Ammon's horn (tissue), 1 donor: ENCODE measurements at regions not wholly inside any gene's neighbourhood (a gene's known extent, or its start where the extent isn't known, plus 50 kb on each side); places are given as distances from the start of the nearest gene placed in this dataset.
"Not testable (repeated sequence)": the region's sequence is repeated elsewhere in the genome, so short reads cannot be mapped to it uniquely, and the experiment has no call there.

Experiments
- DNase-seq: peaks from one replicate; pipeline ENCODE4 v3.0.0-alpha.2; 2016; ENCODE audit warnings: low spot score

GRCh38 chrX:2162695-2163094 lies 338.1 kb downstream of the DHRSX start:
- DNase-seq: no peak

DNA sequence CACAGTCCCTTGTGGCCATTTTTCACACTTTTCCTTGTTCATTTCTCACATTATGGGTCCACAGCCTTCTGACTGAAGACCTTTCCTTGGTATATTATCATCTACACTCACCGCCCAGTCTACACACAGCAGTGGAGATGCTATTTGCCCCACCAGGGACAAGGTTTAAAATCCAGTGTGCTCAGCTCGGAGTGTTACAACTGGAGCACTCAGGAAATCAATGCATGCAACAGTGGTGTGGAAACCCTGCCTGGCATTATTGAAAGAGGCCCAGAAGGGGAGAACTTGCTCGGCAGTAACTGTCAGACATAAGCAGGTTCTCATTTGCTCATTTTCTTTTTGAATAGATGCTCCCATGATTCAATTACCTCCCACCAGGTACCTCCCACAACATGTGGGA lies 340.9 kb downstream of the DHRSX start:
- no peak for DNase-seq

- peak; percentile 60 for DNase-seq
Measured at GRCh38 chrX:2159393-2159792, 341.4 kb downstream of the DHRSX start.

- no peak for DNase-seq
Measured at GRCh38 chrX:2150722-2151121, 350.1 kb downstream of the DHRSX start.

DNA sequence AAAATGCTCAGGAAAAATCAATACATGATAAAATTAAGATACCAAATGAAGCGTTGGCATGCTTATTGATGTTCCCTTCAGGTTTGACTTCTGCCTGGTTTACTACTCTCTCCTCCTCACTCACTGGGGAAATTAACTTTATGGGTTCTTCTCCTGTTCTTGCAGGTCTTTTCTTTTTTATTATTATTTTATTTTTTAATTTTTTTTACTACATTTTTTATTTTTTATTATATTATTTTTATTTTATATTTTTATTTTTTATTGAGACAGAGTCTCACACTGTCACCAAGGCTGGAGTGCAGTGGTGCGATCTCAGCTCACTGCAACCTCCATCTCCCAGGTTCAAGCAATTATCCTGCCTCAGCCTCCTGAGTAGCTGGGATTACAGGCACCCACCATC lies 350.8 kb downstream of the DHRSX start:
- DNase-seq: not testable (repeated sequence)

GRCh38 chrX:2149055-2149454 lies 351.7 kb downstream of the DHRSX start:
- DNase-seq: not testable (repeated sequence)

- DNase-seq: no peak
Measured at GRCh38 chrX:2147928-2148327, 352.8 kb downstream of the DHRSX start.

DNA sequence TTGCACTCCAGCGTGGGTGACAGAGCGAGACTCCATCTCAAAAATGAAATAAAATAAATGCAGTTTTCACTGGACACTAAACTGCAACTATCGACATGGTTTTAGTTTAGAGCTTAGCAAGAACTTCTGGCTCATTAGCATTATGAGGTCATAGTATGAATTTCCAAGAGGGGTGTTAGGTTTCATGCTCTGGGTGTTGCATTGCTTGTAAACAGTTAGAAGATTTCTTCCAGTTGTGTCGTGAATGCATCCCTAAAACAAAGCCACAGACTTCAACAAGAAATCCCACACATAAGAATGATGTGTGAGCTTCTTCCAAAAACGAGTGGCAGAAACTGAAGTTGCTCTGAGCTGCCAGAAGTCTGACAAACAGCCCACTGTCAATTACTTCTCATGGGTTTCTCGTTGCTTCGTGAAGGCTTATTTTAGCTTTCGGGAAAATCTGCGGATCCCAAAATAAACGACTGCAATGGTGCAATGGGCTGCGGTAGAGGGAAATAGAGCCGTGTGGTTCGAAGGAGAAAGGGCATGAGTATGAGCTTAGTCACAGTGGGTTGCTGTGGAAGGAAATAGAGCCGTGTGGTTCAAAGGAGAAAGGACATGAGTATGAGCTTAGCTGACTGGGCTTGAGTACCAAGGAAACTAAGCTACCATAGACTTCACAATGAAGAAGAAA lies 354.9 kb downstream of the DHRSX start:
- DNase-seq: no peak

DNA sequence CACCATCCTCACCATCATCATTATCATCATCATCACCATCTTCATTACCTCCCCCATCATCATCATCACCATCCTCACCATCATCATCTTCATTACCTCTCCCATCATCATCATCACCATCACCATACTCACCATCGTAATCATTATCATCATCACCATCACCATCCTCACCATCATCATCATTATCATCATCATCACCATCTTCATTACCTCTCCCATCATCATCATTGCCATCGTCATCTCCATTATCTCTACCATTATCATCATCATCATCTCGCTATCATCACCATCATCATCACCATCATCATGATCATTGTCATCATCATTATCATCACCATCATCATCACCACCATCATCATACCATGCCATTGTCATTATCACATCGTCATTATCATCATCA lies 362.9 kb downstream of the DHRSX start:
- no peak for DNase-seq

DNA sequence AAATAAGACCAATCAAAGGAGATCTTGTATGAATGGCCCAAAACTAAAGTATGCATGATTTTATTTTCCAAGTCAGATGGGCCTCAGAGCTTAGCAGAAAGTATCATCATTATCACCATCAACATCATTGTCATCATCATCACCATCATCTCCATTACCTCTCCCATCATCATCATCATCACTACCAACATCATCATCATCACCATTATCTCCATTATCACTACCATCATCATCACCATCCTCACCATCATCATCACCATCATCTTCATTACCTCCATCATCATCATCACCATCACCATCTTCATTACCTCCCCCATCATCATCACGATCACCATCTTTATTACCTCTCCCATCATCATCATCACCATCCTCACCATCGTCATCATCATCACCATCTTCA lies 363.9 kb downstream of the DHRSX start:
- DNase-seq: no peak

- no peak for DNase-seq
Measured at GRCh38 chrX:2135421-2135820, 365.4 kb downstream of the DHRSX start.

- DNase-seq: no peak
Measured at GRCh38 chrX:2134782-2135181, 366.0 kb downstream of the DHRSX start.
